ENCODE measurements at regions not wholly inside any gene's neighbourhood (a gene's known extent, or its start where the extent isn't known, plus 50 kb on each side); places are given as distances from the start of the nearest gene placed in this dataset.

- Histone ChIP-seq H3K4me3 (no peak overlapping the region), H3K27ac (no peak overlapping the region)
These were observed 440.8 kb downstream of the RMST start for GRCh38 chr12:97903356-97903755.

GRCh38 chr12:97907504-97907903 lies 444.9 kb downstream of the RMST start:
- H3K27ac ChIP-seq = no peak overlapping the region

DNA sequence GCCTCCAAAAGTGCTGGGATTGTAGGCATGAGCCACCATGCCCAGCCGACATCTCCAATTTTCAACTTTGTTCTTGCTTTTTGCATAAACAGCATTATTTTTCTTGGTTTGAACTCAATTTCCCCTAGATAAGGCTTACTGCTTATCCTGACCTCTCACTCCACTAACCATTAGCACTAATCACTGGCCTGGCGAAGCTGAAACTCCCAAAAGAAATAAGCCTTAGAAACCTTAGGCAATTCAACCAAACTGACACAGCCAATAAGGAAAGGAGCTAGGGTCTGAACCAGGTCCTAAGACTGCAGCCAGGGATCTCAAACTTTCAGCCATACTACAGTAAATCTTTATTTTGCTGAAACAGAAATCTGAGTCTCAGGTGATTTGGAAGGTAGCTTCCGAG lies 448.0 kb downstream of the RMST start:
- Histone ChIP-seq H3K4me3 (no peak overlapping the region), H3K27ac (no peak overlapping the region)

More at GRCh38 chr12:97907504-97907903, 444.9 kb downstream of the RMST start:
- H3K4me3 ChIP-seq = no peak overlapping the region

- H3K4me3 ChIP-seq = no peak overlapping the region
- H3K27ac ChIP-seq = no peak overlapping the region
These were observed 450.3 kb downstream of the RMST start for GRCh38 chr12:97912943-97913342.

GRCh38 chr12:97921979-97922722 lies 459.5 kb downstream of the RMST start:
- no peak overlapping the region for H3K4me3 ChIP-seq
- H3K27ac ChIP-seq = peak overlapping the region in 7 of 21 experiments; percentile 11 to 71 (median 42)

DNA sequence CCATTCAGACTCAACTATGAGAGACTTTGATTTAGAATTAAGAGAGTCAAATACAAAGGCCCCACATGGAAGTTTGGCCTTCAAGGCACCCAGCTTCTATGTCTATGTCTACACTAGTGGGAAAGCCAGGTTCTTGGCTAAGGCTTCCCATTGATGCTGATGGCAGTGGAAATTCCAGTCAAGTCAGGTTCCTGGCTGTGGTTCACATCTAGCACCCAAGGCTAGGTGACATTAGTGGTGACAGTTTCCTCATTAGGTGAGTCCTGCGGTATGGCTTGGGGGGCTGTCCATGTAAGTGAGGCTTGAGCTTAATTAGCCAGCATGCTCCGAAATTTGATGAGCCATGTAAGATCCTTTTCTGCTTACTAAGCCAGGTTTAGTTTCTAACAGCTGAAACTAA lies 460.9 kb downstream of the RMST start:
- no peak overlapping the region for H3K4me3 ChIP-seq
- H3K27ac ChIP-seq = no peak overlapping the region

GRCh38 chr12:97924122-97924521 lies 461.5 kb downstream of the RMST start:
- Histone ChIP-seq H3K27ac (no peak overlapping the region), H3K4me3 (no peak overlapping the region)

DNA sequence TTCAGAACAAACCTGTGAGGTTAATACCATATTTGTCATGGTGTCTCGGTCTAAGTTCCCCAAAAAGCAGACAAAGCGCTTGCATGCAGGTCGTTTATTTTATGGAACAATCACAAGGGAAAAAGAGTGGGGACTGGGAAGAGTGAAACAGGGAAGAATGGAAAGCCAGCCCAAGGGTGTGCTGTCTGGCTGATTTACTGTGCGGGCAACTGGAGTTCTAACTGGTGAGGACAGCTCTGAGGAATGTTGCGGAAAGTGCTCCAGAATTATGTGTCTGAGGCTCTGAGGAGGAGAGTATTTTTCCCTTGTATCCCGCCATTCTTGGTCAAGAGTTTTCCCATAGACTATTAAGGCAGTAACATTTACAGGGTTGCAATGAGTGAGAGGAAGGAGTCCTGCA lies 465.4 kb downstream of the RMST start:
- Histone ChIP-seq H3K4me3 (no peak overlapping the region), H3K27ac (no peak overlapping the region)

GRCh38 chr12:97936165-97936564 lies 473.6 kb downstream of the RMST start:
- no peak overlapping the region for H3K27ac ChIP-seq

GRCh38 chr12:97938031-97938430 lies 475.4 kb downstream of the RMST start:
- H3K4me3 ChIP-seq = no peak overlapping the region
- no peak overlapping the region for H3K27ac ChIP-seq

More at GRCh38 chr12:97936165-97936564, 473.6 kb downstream of the RMST start:
- no peak overlapping the region for H3K4me3 ChIP-seq

DNA sequence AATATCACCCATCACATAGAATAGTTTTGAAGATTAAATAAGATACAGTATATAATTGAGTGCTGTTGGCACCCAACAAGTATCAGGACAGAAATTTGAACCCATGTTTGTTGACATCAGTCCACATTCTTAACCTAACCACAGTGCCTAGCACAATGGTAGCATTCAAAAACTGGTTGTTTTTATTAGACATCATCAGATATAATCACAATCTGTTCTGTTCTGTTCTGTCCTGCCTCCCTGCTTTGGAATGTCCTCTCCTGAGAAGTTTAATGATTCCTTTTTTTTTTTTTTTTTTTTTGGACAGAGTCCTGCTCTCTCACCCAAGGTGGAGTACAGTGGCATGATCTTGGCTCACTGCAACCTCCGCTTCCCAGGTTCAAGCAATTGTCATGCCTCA lies 476.6 kb downstream of the RMST start:
- Histone ChIP-seq H3K4me3 (no peak overlapping the region), H3K27ac (no peak overlapping the region)

GRCh38 chr12:97940105-97940504 lies 477.5 kb downstream of the RMST start:
- Histone ChIP-seq H3K27ac (no peak overlapping the region), H3K4me3 (no peak overlapping the region)

GRCh38 chr12:97940629-97941028 lies 478.0 kb downstream of the RMST start:
- Histone ChIP-seq H3K27ac (no peak overlapping the region), H3K4me3 (no peak overlapping the region)

DNA sequence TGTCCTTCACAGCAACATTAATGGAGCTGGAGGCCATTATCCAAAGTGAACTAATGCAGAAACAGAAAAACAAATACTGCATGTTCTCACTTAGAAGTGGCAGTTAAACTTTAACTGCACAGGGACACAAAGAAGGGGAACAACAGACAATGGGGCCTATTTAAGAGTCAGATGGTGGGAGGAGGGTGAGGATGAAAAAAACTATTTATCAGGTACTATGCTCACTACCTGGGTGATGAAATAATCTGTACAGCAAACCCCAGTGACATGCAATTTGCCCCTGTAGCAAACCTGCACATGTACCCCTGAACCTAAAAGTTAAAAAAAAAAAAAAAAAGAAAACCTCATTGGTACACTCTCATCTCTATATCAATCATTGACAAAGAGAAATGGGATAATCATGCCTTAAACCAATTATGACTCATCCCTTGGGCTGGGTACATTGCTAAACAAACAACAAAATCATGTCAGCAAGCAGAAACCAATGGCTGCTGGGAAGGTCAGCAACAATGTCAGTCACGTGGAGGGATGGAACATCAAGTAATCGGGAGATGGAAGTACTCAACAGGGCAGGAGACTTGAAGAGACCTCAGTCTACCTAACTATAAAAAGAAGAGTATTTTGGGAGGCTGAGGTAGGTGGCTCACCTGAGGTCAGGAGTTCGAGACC lies 479.2 kb downstream of the RMST start:
- Histone ChIP-seq H3K27ac (no peak overlapping the region), H3K4me3 (no peak overlapping the region)

DNA sequence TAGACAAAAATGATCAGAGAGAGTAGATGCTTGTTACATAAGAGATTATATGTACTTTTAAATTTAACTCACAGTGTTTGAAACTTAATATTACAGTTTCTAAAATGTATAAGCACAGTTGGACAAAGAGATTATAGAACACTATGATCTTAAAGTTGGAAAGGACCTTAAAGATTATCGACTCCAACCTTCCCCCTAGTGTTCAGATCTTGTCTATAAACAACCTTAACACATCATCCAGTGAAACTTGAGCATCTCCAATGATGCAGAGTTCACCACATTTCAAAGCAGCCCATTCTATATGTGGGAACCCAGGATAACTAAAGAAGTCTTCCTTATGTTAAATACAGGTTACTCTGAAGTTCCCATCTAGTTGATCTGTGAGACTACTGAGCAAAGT lies 480.8 kb downstream of the RMST start:
- no peak overlapping the region for H3K4me3 ChIP-seq

DNA sequence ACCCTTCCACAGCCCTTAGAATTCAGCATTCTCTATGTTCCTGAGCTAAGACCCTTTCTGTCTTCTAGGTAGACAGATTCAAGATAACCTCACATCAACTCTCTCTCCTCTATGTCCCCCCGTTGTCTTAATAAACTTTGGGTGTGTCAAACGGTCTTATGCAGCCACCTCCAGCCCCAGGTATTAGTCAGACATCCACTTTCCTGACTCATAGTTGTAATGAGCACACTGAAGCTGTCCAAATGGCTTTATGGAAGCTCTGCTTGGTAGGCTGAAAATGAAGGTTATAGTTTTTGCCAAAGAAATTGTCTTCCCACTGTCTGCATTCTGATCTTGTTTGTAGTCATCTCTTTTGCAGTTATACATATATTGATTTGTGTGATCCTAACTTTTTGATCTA lies 482.0 kb downstream of the RMST start:
- Histone ChIP-seq H3K4me3 (no peak overlapping the region), H3K27ac (no peak overlapping the region)

More for the DNA sequence above, 480.8 kb downstream of the RMST start:
- H3K27ac ChIP-seq = no peak overlapping the region

GRCh38 chr12:97946701-97947100 lies 484.1 kb downstream of the RMST start:
- no peak overlapping the region for H3K27ac ChIP-seq
- H3K4me3 ChIP-seq = no peak overlapping the region

GRCh38 chr12:97948591-97948990 lies 486.0 kb downstream of the RMST start:
- no peak overlapping the region for H3K27ac ChIP-seq

DNA sequence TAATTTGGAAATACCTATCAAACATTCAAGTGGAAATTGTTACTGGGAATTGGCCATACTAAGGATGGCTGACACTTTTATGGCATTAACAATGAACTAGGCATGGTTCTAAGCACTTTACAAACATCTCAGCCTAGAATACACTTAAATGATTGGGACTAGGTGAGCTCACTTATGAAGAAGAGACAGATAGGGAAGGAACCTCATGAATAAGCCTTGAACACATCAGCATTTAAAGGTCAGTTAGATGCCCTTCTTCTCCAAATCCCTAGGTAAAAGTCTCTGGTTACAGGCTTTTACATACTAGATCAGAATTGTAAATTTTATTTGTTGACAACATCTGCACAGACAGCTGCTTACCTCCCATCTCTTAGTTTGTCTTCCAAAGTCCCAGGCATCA lies 488.6 kb downstream of the RMST start:
- no peak overlapping the region for H3K27ac ChIP-seq
- H3K4me3 ChIP-seq = no peak overlapping the region

More at GRCh38 chr12:97948591-97948990, 486.0 kb downstream of the RMST start:
- no peak overlapping the region for H3K4me3 ChIP-seq

DNA sequence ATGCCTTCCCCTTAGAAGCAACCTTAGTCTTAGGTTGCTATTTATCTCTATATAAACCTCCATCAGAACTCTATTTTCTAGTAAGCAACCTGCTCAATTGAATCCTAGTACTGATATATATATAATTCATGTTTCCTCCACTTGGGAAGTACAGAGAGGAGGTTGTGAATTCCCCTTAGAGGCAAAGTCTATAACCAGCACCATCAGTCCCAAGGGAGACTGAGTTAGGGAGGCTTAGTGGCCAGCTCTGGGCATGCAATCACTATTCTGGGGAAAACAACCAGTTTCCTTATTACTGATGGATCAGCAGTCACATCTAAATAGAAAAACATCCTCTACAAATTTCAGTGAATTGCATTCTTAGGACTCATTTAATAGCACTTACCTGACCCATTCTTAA lies 489.1 kb downstream of the RMST start:
- H3K4me3 ChIP-seq = no peak overlapping the region
- H3K27ac ChIP-seq = no peak overlapping the region

DNA sequence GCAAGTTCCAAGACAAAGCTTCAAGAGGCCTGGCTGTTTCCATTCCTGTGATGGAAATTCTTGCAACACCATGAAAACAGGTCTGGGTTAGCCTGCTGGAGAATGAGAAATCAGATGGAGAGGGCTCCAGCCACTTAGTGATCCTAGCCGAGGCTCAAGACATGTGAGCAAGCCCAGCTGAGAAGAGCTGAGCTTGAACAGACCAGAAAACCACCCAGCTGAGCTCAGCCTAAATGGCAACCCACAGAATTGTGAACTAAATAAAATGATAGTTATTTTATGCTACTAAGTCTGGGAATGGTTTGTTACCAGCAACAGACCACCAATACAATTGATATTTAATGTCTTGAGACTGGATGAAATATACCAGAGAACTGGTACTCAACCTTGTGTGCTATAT lies 494.5 kb downstream of the RMST start:
- no peak overlapping the region for H3K4me3 ChIP-seq

More for the DNA sequence above, 494.5 kb downstream of the RMST start:
- H3K27ac ChIP-seq = no peak overlapping the region

All from skin epidermis (tissue), 12 donors.